GM12878 (cell line): ENCODE measurements at regions not wholly inside any gene's neighbourhood (a gene's known extent, or its start where the extent isn't known, plus 50 kb on each side); places are given as distances from the start of the nearest gene placed in this dataset.

Experiments used
- ATAC-seq: fragments of 200-7000 bp; cut with Tn5 transposase; 3 replicates; pipeline ENCODE4 v1.9.1; 2020; ENCODE audit warnings: mild to moderate bottlenecking, moderate library complexity
- BruUV-seq: library from RNA; stranded (reverse); fragments of 400-500 nt; replicated peaks from 2 replicates; lab custom pipeline; 2021; lab: Mats Ljungman, UMichigan
- CTCF ChIA-PET: fragments of 300-600 bp; sonication (Branson Sonifier 250); formaldehyde crosslinking; extraction: SDS; loops from one replicate; lab custom pipeline; 2021; ENCODE audit warnings: inconsistent platforms; lab: Yijun Ruan, JAX
- POLR2A ChIA-PET: fragments of 350-600 bp; formaldehyde crosslinking; extraction: SDS; loops from one replicate; lab custom pipeline; 2021; ENCODE audit warnings: inconsistent platforms; lab: Charles Lee
- RAD21 ChIA-PET: fragments of 300-600 bp; sonication (Branson Sonifier 250); formaldehyde crosslinking; loops from one replicate; lab custom pipeline; 2023; ENCODE audit warnings: antibody characterized with exemption; ENCODE audit not compliant: unreplicated experiment; lab: Charles Lee
- SMC1A ChIA-PET: fragments of 300-600 bp; sonication (Branson Sonifier 250); formaldehyde crosslinking; loops from one replicate; lab custom pipeline; 2023; ENCODE audit not compliant: unreplicated experiment, uncharacterized antibody; lab: Charles Lee
- DNase-seq: peaks from one replicate; pipeline ENCODE4 v3.0.0-alpha.2; 2011; ENCODE audit warnings: low read depth, low spot score
- FAIRE-seq: peaks from 3 replicates; lab custom pipeline; 2011; peaks lifted over from hg19 to GRCh38; lab: Jason Lieb, UNC
- H2AFZ ChIP-seq: 2 replicates; pipeline ENCODE4 v1.6.0; 2011; ENCODE audit warnings: low read depth, low read length, control low read depth; ENCODE audit not compliant: control insufficient read depth
- H3K27ac ChIP-seq: 2 replicates; pipeline ENCODE4 v1.5.1; 2011; ENCODE audit warnings: control low read depth; ENCODE audit not compliant: control insufficient read depth, insufficient read depth
- H3K27me3 ChIP-seq, 2 experiments: replicated peaks in 1 of 2; 2 replicates each; pipeline versions ENCODE4 v1.6.0 to v1.6.1; 2011; ENCODE audit warnings: low read length in 1 of 2; ENCODE audit not compliant: control insufficient read depth in 2 of 2, insufficient read depth in 2 of 2
- H3K36me3 ChIP-seq, 2 experiments: 2 replicates each; pipeline ENCODE4 v1.5.1; 2011; ENCODE audit warnings: low read length in 1 of 2; ENCODE audit not compliant: control insufficient read depth in 2 of 2, insufficient read depth in 2 of 2
- H3K4me1 ChIP-seq: 2 replicates; pipeline ENCODE4 v1.6.1; 2011; ENCODE audit warnings: mild to moderate bottlenecking, low read length, moderate library complexity, mixed read lengths; ENCODE audit not compliant: control insufficient read depth, insufficient read depth
- H3K4me2 ChIP-seq: 2 replicates; pipeline ENCODE4 v1.6.0; 2011; ENCODE audit warnings: control low read depth; ENCODE audit not compliant: control insufficient read depth, insufficient read depth
- H3K4me3 ChIP-seq: fragments of 200-600 bp; sonication (generic); 2 replicates; pipeline ENCODE4 v1.5.1; 2016
- H3K79me2 ChIP-seq: 2 replicates; pipeline ENCODE4 v1.6.0; 2011; ENCODE audit warnings: low read length; ENCODE audit not compliant: control insufficient read depth, insufficient read depth
- H3K9ac ChIP-seq: 2 replicates; pipeline ENCODE4 v1.8.0; 2011; ENCODE audit warnings: low read length, control low read depth, mixed read lengths; ENCODE audit not compliant: control insufficient read depth, insufficient read depth
- H3K9me3 ChIP-seq: replicated peaks from 3 replicates; pipeline ENCODE4 v1.5.1; 2011; ENCODE audit warnings: mild to moderate bottlenecking, low read length; ENCODE audit not compliant: control insufficient read depth, insufficient read depth
- H4K20me1 ChIP-seq: 2 replicates; pipeline ENCODE4 v1.6.0; 2011; ENCODE audit not compliant: control insufficient read depth, insufficient read depth
- IKZF2 ChIP-seq, 2 experiments: fragments of 450-650 bp; IDR thresholded peaks; 2 replicates each; pipeline ENCODE4 v1.6.1; 2017; ENCODE audit warnings: mild to moderate bottlenecking in 2 of 2, moderate library complexity in 2 of 2
- LARP7 ChIP-seq: fragments of 450-650 bp; IDR thresholded peaks from 2 replicates; pipeline ENCODE4 v1.6.1; 2017; ENCODE audit warnings: mild to moderate bottlenecking
- MEF2B ChIP-seq: fragments of 450-650 bp; IDR thresholded peaks from 2 replicates; pipeline ENCODE4 v1.6.1; 2018; ENCODE audit warnings: mild to moderate bottlenecking, moderate library complexity; ENCODE audit not compliant: partially characterized antibody, poor library complexity, severe bottlenecking
- NR2C2 ChIP-seq: IDR thresholded peaks from 2 replicates; pipeline ENCODE4 v1.6.1; 2011; ENCODE audit warnings: borderline replicate concordance, low read depth; ENCODE audit not compliant: control insufficient read depth, insufficient read length
- YY1 ChIP-seq: IDR thresholded peaks from 2 replicates; pipeline ENCODE4 v1.6.1; 2011; ENCODE audit warnings: low read depth, mild to moderate bottlenecking, low read length
- WGBS: methylation state at CpG from one replicate; pipeline ENCODE4 v1.1.6; 2016; ENCODE audit warnings: low lambda C conversion rate; ENCODE audit not compliant: insufficient replicate concordance, insufficient coverage; ENCODE audit errors: missing lambda C conversion rate; 5-methylcytosine and 5-hydroxymethylcytosine counted together
- in situ Hi-C: fragments of 300-500 bp; cut with MboI; formaldehyde crosslinking; loops from 9 replicates; pipeline ENCODE4 v1.14.3; 2018; ENCODE audit warnings: mixed read lengths
- intact Hi-C: fragments of 100-400 bp; cut with micrococcal nuclease; formaldehyde crosslinking; loops from one replicate; pipeline ENCODE4 v1.14.2; 2022; ENCODE audit not compliant: unreplicated experiment
- TF ChIP-seq, protein P1 (sequence below): fragments of 450-650 bp; formaldehyde crosslinking; IDR thresholded peaks from 2 replicates; pipeline ENCODE4 v1.4.0; 2022; ENCODE audit warnings: mild to moderate bottlenecking, moderate library complexity

- in situ Hi-C loops (no loop called here), intact Hi-C loops (no loop called here)
- SMC1A ChIA-PET: no interaction called here
- POLR2A ChIA-PET: no interaction called here
- Histone ChIP-seq H4K20me1 (no peaks in the 10 kb centered on the region), H3K79me2 (no peaks in the 10 kb centered on the region), H3K27ac (no peak overlapping the region), H3K4me1 (no peaks in the 10 kb centered on the region), H2AFZ (no peak overlapping the region), H3K4me3 (no peak overlapping the region), H3K4me2 (no peak overlapping the region), H3K27me3 (no peaks in the 10 kb centered on the region), H3K9ac (no peak overlapping the region), H3K36me3 (no peaks in the 10 kb centered on the region), H3K9me3 (no peaks in the 10 kb centered on the region)
- CTCF ChIA-PET: interaction anchor here (0.9 kb wide), 1 partner anchor 16 kb away, joined by 4 read pairs; no protein-coding TSS in a partner anchor
- DNase-seq: no peak
- whole genome bisulfite sequencing: 28% methylated on average over 4 of the region's 4 CpGs
- no peak for FAIRE-seq
- RAD21 ChIA-PET: no interaction called here
- TF ChIP-seq IKZF2 (IDR thresholded peaks at IDR 0.05): no peak
- TF ChIP-seq LARP7: no peak
- TF ChIP-seq MEF2B: no peak
- TF ChIP-seq YY1: no peak
- no peak for TF ChIP-seq NR2C2
- TF ChIP-seq, protein P1, sequence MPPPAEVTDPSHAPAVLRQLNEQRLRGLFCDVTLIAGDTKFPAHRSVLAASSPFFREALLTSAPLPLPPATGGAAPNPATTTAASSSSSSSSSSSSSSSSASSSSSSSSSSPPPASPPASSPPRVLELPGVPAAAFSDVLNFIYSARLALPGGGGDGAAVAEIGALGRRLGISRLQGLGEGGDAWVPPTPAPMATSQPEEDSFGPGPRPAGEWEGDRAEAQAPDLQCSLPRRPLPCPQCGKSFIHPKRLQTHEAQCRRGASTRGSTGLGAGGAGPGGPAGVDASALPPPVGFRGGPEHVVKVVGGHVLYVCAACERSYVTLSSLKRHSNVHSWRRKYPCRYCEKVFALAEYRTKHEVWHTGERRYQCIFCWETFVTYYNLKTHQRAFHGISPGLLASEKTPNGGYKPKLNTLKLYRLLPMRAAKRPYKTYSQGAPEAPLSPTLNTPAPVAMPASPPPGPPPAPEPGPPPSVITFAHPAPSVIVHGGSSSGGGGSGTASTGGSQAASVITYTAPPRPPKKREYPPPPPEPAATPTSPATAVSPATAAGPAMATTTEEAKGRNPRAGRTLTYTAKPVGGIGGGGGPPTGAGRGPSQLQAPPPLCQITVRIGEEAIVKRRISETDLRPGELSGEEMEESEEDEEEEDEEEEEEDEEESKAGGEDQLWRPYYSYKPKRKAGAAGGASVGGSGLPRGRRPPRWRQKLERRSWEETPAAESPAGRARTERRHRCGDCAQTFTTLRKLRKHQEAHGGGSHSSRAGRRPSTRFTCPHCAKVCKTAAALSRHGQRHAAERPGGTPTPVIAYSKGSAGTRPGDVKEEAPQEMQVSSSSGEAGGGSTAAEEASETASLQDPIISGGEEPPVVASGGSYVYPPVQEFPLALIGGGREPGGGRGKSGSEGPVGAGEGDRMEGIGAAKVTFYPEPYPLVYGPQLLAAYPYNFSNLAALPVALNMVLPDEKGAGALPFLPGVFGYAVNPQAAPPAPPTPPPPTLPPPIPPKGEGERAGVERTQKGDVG (CRISPR knock-in tag): no peak
- ATAC-seq: no peak
- no TSS peak for BruUV-seq
Measured at GRCh38 chrX:125420809-125421208, 101.1 kb downstream of the TEX13C start.
